Right hindlimb (tissue), 1 donor: ENCODE measurements at regions not wholly inside any gene's neighbourhood (a gene's known extent, or its start where the extent isn't known, plus 50 kb on each side); places are given as distances from the start of the nearest gene placed in this dataset.

Experiments used
- DNase-seq: peaks from one replicate; pipeline ENCODE4 v3.0.0-alpha.2; 2018

GRCh38 chr10:130780763-130781162, 530.8 kb downstream of the TCERG1L start:
- no peak for DNase-seq

GRCh38 chr10:130781206-130781605, 530.3 kb downstream of the TCERG1L start:
- no peak for DNase-seq

- no peak for DNase-seq
Observed at GRCh38 chr10:130781623-130782022, 529.9 kb downstream of the TCERG1L start.

- DNase-seq = no peak
Observed at GRCh38 chr10:130782467-130782866, 529.1 kb downstream of the TCERG1L start.

- DNase-seq = no peak
Observed at GRCh38 chr10:130784326-130784725, 527.2 kb downstream of the TCERG1L start.

GRCh38 chr10:130786365-130786966, 525.1 kb downstream of the TCERG1L start:
- no peak for DNase-seq

GRCh38 chr10:130787243-130787642, 524.3 kb downstream of the TCERG1L start:
- no peak for DNase-seq

- DNase-seq = no peak
Observed at GRCh38 chr10:130787821-130788220, 523.7 kb downstream of the TCERG1L start.

GRCh38 chr10:130790339-130790738, 521.2 kb downstream of the TCERG1L start:
- DNase-seq = no peak

- DNase-seq = no peak
Observed at GRCh38 chr10:130792096-130792845, 519.2 kb downstream of the TCERG1L start.

GRCh38 chr10:130795819-130796218, 515.7 kb downstream of the TCERG1L start:
- DNase-seq = no peak

GRCh38 chr10:130799532-130799931, 512.0 kb downstream of the TCERG1L start:
- DNase-seq = no peak

- no peak for DNase-seq
Observed at GRCh38 chr10:130800281-130800680, 511.2 kb downstream of the TCERG1L start.

GRCh38 chr10:130801276-130801675, 510.2 kb downstream of the TCERG1L start:
- DNase-seq = no peak

- DNase-seq = peak; percentile 3
Observed at GRCh38 chr10:130801784-130802183, 509.7 kb downstream of the TCERG1L start.

- no peak for DNase-seq
Observed at GRCh38 chr10:130802301-130802700, 509.2 kb downstream of the TCERG1L start.

GRCh38 chr10:130804281-130804680, 507.2 kb downstream of the TCERG1L start:
- no peak for DNase-seq

GRCh38 chr10:130804778-130805634, 506.5 kb downstream of the TCERG1L start:
- DNase-seq = no peak

- no peak for DNase-seq
Observed at GRCh38 chr10:130805635-130806030, 505.9 kb downstream of the TCERG1L start.

GRCh38 chr10:130806426-130806825, 505.1 kb downstream of the TCERG1L start:
- no peak for DNase-seq

- no peak for DNase-seq
Observed at GRCh38 chr10:130807096-130807495, 504.4 kb downstream of the TCERG1L start.

- no peak for DNase-seq
Observed at GRCh38 chr10:130807721-130808120, 503.8 kb downstream of the TCERG1L start.

- DNase-seq = no peak
Observed at GRCh38 chr10:130808243-130808642, 503.3 kb downstream of the TCERG1L start.

- no peak for DNase-seq
Observed at GRCh38 chr10:130808686-130809085, 502.8 kb downstream of the TCERG1L start.
